ENCODE measurements at regions not wholly inside any gene's neighbourhood (a gene's known extent, or its start where the extent isn't known, plus 50 kb on each side); places are given as distances from the start of the nearest gene placed in this dataset.

- TF ChIP-seq CTCF (IDR thresholded peaks at IDR 0.05) (no peak), POLR2A (IDR thresholded peaks at IDR 0.05) (no peak), POLR2AphosphoS5 (IDR thresholded peaks at IDR 0.05; ENCODE audit: insufficient read depth in 1 of 2, low read depth in 1 of 2) (no peak)
These were observed 117.1 kb upstream of the TENM3 start for GRCh38 chr4:182126096-182126495.

Data from vagina (tissue), 2 donors.